SU-DHL-6 (cell line): ENCODE measurements at regions not wholly inside any gene's neighbourhood (a gene's known extent, or its start where the extent isn't known, plus 50 kb on each side); places are given as distances from the start of the nearest gene placed in this dataset.

ENCODE experiments used
- H2AFZ ChIP-seq: fragments of 200-600 bp; sonication (generic); 2 replicates; pipeline ENCODE4 v1.6.1; 2014; ENCODE audit warnings: low read depth, mild to moderate bottlenecking, moderate library complexity, mixed read lengths, antibody characterized with exemption, low read length; ENCODE audit not compliant: severe bottlenecking
- H3F3A ChIP-seq: fragments of 200-600 bp; shearing (Covaris generic); 2 replicates; pipeline ENCODE4 v1.6.0; 2016; ENCODE audit warnings: antibody characterized with exemption, mild to moderate bottlenecking; ENCODE audit not compliant: insufficient read depth
- H3K27ac ChIP-seq: fragments of 200-600 bp; sonication (generic); 2 replicates; pipeline ENCODE4 v1.5.1; 2016; ENCODE audit warnings: low read depth, mild to moderate bottlenecking, low read length, moderate library complexity, mixed read lengths
- H3K27me3 ChIP-seq: fragments of 200-600 bp; sonication (generic), shearing (Covaris generic); 2 replicates; pipeline ENCODE4 v1.6.0; 2014; ENCODE audit warnings: mild to moderate bottlenecking, low read length
- H3K36me3 ChIP-seq: fragments of 200-600 bp; sonication (generic); 2 replicates; pipeline ENCODE4 v1.6.1; 2014; ENCODE audit warnings: mild to moderate bottlenecking, low read length, mixed read lengths
- H3K4me2 ChIP-seq: fragments of 300-600, 200-600 bp; shearing (Covaris generic), sonication (generic); 2 replicates; pipeline ENCODE4 v1.6.0; 2014; ENCODE audit warnings: low read length, low read depth, mild to moderate bottlenecking; ENCODE audit not compliant: poor library complexity, severe bottlenecking
- H3K4me3 ChIP-seq: fragments of 200-600 bp; sonication (generic); 2 replicates; pipeline ENCODE4 v1.5.1; 2014; ENCODE audit warnings: antibody characterized with exemption, low read length, mild to moderate bottlenecking, mixed read lengths; ENCODE audit not compliant: insufficient read depth, poor library complexity, severe bottlenecking
- H3K79me2 ChIP-seq: fragments of 200-600 bp; sonication (generic); 2 replicates; pipeline ENCODE4 v1.6.1; 2014; ENCODE audit warnings: mild to moderate bottlenecking, low read length, moderate library complexity; ENCODE audit not compliant: insufficient read depth
- H3K9ac ChIP-seq: fragments of 200-600 bp; sonication (generic); 2 replicates; pipeline ENCODE4 v1.7.0; 2014; ENCODE audit warnings: mild to moderate bottlenecking, low read length
- H3K9me2 ChIP-seq: fragments of 200-600 bp; sonication (generic); replicated peaks from 2 replicates; pipeline ENCODE4 v1.6.1; 2014; ENCODE audit warnings: low read length; ENCODE audit not compliant: insufficient read depth
- H3K9me3 ChIP-seq: fragments of 200-600 bp; sonication (generic); 2 replicates; pipeline ENCODE4 v1.6.1; 2014; ENCODE audit warnings: low read length, mixed read lengths; ENCODE audit not compliant: insufficient read depth
- H4K20me1 ChIP-seq: fragments of 200-600 bp; sonication (generic); 2 replicates; pipeline ENCODE4 v1.6.1; 2014; ENCODE audit warnings: low read depth, mild to moderate bottlenecking, antibody characterized with exemption, low read length, moderate library complexity, mixed read lengths
- EZH2phosphoT487 ChIP-seq: fragments of 200-600 bp; sonication (generic), shearing (Covaris generic); conservative IDR thresholded peaks from 2 replicates; pipeline ENCODE4 v1.6.1; 2018; ENCODE audit warnings: mild to moderate bottlenecking, antibody characterized with exemption, low read length, moderate library complexity, mixed read lengths
- TF ChIP-seq, protein P1 (sequence below): fragments of 200-600 bp; sonication (generic); IDR thresholded peaks from one replicate; pipeline ENCODE4 v1.5.1; 2017; ENCODE audit warnings: antibody characterized with exemption, mild to moderate bottlenecking, low read length, moderate library complexity; ENCODE audit not compliant: insufficient read depth, poor library complexity, severe bottlenecking

DNA sequence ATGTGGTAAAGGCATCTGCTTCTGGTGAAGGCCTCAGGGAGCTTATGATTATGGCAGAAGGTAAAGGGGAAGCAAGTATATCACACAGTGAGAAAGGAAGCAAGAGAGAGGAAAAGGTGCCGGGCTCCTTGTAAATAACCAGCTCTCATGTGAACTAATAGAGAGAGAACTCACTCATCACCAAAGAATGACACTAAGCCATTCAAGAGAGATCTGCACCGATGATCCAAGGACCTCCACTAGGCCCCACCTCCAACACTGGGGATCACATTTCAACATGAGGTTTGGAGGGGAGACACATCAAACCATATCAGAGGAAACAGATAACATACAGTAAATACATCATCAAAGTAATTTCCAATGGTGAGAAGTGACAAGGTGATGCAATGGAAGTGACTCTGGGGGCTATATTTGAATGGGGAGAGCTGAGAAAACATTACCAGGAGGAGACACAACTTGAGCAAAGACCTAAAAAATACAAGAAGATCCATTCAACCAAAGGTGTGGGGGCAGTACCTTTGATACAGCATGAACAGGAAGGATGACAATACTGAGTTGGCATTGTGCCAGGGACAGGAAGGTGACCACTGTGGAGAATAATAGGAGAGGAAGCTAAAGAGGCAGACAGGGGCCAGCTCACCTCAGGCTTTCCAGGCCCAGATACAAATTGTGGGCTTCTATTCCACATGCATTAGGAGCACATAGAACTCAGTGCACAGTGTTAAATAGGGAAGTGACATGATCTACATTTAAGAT lies 134.4 kb upstream of the GRIP1 start:
- H2AFZ ChIP-seq = no peak overlapping the region

DNA sequence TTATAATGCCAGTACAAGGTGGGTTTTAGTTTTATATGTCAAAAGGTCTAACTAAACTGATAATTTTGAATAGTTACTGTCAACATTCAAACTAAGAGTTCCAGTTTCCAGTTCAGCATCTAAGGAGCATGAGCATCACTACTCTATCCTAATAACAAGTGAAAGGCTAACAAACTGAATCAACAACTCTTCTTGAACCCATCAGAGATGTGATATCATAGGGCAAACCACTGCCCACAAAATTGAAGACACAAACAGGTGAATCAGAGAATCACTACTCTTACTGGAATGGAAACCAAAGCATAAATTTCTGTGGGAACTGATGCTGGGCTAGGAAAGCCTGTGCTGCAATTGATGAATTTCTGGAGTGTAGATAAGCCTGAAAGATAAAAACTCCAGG lies 140.7 kb upstream of the GRIP1 start:
- no peak overlapping the region for H3K4me2 ChIP-seq
- H2AFZ ChIP-seq = no peak overlapping the region
- no peak overlapping the region for H3K27ac ChIP-seq
- no peaks in the 10 kb centered on the region for H3K9me3 ChIP-seq
- H3K27me3 ChIP-seq = no peaks in the 10 kb centered on the region
- H3K9me2 ChIP-seq = no peaks in the 10 kb centered on the region
- H4K20me1 ChIP-seq = no peaks in the 10 kb centered on the region
- H3F3A ChIP-seq = no peaks in the 10 kb centered on the region
- H3K9ac ChIP-seq = no peak overlapping the region
- TF ChIP-seq, protein P1, sequence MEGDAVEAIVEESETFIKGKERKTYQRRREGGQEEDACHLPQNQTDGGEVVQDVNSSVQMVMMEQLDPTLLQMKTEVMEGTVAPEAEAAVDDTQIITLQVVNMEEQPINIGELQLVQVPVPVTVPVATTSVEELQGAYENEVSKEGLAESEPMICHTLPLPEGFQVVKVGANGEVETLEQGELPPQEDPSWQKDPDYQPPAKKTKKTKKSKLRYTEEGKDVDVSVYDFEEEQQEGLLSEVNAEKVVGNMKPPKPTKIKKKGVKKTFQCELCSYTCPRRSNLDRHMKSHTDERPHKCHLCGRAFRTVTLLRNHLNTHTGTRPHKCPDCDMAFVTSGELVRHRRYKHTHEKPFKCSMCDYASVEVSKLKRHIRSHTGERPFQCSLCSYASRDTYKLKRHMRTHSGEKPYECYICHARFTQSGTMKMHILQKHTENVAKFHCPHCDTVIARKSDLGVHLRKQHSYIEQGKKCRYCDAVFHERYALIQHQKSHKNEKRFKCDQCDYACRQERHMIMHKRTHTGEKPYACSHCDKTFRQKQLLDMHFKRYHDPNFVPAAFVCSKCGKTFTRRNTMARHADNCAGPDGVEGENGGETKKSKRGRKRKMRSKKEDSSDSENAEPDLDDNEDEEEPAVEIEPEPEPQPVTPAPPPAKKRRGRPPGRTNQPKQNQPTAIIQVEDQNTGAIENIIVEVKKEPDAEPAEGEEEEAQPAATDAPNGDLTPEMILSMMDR = no peak
- TF ChIP-seq EZH2phosphoT487 = no peak
- H3K79me2 ChIP-seq = no peaks in the 10 kb centered on the region
- H3K36me3 ChIP-seq = no peaks in the 10 kb centered on the region
- no peak overlapping the region for H3K4me3 ChIP-seq

More for the DNA sequence above, 134.4 kb upstream of the GRIP1 start:
- Histone ChIP-seq H3K9ac (no peak overlapping the region), H3K4me3 (no peak overlapping the region), H3K79me2 (no peaks in the 10 kb centered on the region), H3K36me3 (no peaks in the 10 kb centered on the region), H3K4me2 (no peak overlapping the region), H3K9me2 (no peaks in the 10 kb centered on the region), H3F3A (no peaks in the 10 kb centered on the region), H4K20me1 (no peaks in the 10 kb centered on the region), H3K27me3 (no peaks in the 10 kb centered on the region), H3K27ac (no peak overlapping the region), H3K9me3 (no peaks in the 10 kb centered on the region)
- TF ChIP-seq EZH2phosphoT487 = no peak
- TF ChIP-seq, protein P1 = no peak

DNA sequence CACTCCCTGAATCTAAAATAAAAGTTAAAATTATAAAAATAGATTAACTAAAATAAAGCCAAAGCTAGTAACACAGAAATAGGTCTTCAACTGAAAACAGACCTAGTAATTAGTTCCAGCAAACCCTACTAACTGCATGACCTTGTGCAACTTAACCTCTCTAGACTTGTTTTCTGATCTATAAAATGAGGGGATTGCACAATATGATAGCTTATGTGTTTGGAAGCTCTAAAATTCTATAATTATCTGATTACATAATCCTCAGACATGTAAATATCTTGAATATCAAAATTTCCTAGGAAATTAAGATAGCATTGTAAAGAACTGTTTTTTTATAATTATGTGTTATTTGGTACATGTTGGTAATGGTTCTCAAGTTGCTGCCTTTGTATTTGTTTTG lies 144.1 kb upstream of the GRIP1 start:
- no peak overlapping the region for H2AFZ ChIP-seq
- H3F3A ChIP-seq = no peaks in the 10 kb centered on the region
- no peaks in the 10 kb centered on the region for H3K36me3 ChIP-seq
- no peak overlapping the region for H3K27ac ChIP-seq
- no peak overlapping the region for H3K4me2 ChIP-seq
- no peaks in the 10 kb centered on the region for H4K20me1 ChIP-seq
- no peaks in the 10 kb centered on the region for H3K27me3 ChIP-seq
- no peaks in the 10 kb centered on the region for H3K9me2 ChIP-seq
- no peaks in the 10 kb centered on the region for H3K9me3 ChIP-seq
- no peaks in the 10 kb centered on the region for H3K79me2 ChIP-seq
- H3K4me3 ChIP-seq = no peak overlapping the region
- H3K9ac ChIP-seq = no peak overlapping the region
- TF ChIP-seq, protein P1 = no peak
- no peak for TF ChIP-seq EZH2phosphoT487
